Vagina (tissue), 2 donors: ENCODE measurements at regions not wholly inside any gene's neighbourhood (a gene's known extent, or its start where the extent isn't known, plus 50 kb on each side); places are given as distances from the start of the nearest gene placed in this dataset.

Experiments used
- CTCF ChIP-seq, 3 experiments: fragments of 450-650 bp in 2 of 3; fragments of 200-600 bp in 1 of 3; sonication (generic) in 1 of 3; IDR thresholded peaks; one replicate each; pipeline ENCODE4 v1.5.1; 2017 to 2019; ENCODE audit warnings: antibody characterized with exemption in 3 of 3, mild to moderate bottlenecking in 2 of 3, moderate library complexity in 2 of 3
- POLR2A ChIP-seq, 2 donors: fragments of 450-650 bp; IDR thresholded peaks; one replicate each; pipeline ENCODE4 v1.6.1; 2017; ENCODE audit warnings: antibody characterized with exemption in 2 of 2, mild to moderate bottlenecking in 2 of 2, moderate library complexity in 2 of 2
- POLR2AphosphoS5 ChIP-seq, 2 donors: sonication (generic); formaldehyde crosslinking; IDR thresholded peaks; one replicate each; pipeline ENCODE4 v1.9.0; 2017; ENCODE audit warnings: antibody characterized with exemption in 2 of 2, mild to moderate bottlenecking in 2 of 2, low read depth in 1 of 2; ENCODE audit not compliant: insufficient read depth in 1 of 2

GRCh38 chr4:117527601-117528000, 442.2 kb upstream of the TRAM1L1 start:
- no peak for TF ChIP-seq CTCF (IDR thresholded peaks at IDR 0.05)
- TF ChIP-seq POLR2A (IDR thresholded peaks at IDR 0.05) = no peak
- TF ChIP-seq POLR2AphosphoS5 (IDR thresholded peaks at IDR 0.05; ENCODE audit: insufficient read depth in 1 of 2, low read depth in 1 of 2) = no peak
